Tibial nerve (tissue), 4 donors: ENCODE measurements at regions not wholly inside any gene's neighbourhood (a gene's known extent, or its start where the extent isn't known, plus 50 kb on each side); places are given as distances from the start of the nearest gene placed in this dataset.

ENCODE experiments used
- EP300 ChIP-seq, 2 donors: sonication (generic); formaldehyde crosslinking; IDR thresholded peaks; one replicate each; pipeline ENCODE4 v1.6.1; 2017; ENCODE audit warnings: antibody characterized with exemption in 2 of 2, mild to moderate bottlenecking in 1 of 2
- POLR2A ChIP-seq, 2 donors: fragments of 450-650 bp; IDR thresholded peaks; one replicate each; pipeline ENCODE4 v1.6.1; 2017; ENCODE audit warnings: antibody characterized with exemption in 2 of 2, mild to moderate bottlenecking in 2 of 2, moderate library complexity in 2 of 2
- TF ChIP-seq, protein P1 (sequence below), 5 experiments: fragments of 200-600 bp in 3 of 5; fragments of 450-650 bp in 2 of 5; sonication (generic) in 3 of 5; IDR thresholded peaks; one replicate each; pipeline ENCODE4 v1.5.1; 2016 to 2019; ENCODE audit warnings: antibody characterized with exemption in 5 of 5, mild to moderate bottlenecking in 3 of 5, moderate library complexity in 2 of 5

DNA sequence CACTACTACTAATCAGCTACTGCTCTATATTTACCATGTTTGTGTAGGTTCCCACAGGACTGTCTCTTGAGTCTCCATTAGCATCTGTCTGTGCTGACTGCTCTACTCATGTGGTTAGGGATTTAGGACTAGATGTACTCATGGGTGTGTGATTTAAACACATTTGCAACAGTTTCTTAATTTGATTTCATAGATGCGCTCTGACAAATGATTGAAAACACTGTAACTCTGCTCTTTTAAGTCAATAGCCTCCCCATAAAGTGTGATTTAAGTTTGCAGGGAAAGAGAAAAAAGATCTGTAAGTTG is 809.3 kb downstream of the NCAM2 start:
- TF ChIP-seq POLR2A (IDR thresholded peaks at IDR 0.05) (no peak), EP300 (IDR thresholded peaks at IDR 0.05) (no peak)
- TF ChIP-seq, protein P1, sequence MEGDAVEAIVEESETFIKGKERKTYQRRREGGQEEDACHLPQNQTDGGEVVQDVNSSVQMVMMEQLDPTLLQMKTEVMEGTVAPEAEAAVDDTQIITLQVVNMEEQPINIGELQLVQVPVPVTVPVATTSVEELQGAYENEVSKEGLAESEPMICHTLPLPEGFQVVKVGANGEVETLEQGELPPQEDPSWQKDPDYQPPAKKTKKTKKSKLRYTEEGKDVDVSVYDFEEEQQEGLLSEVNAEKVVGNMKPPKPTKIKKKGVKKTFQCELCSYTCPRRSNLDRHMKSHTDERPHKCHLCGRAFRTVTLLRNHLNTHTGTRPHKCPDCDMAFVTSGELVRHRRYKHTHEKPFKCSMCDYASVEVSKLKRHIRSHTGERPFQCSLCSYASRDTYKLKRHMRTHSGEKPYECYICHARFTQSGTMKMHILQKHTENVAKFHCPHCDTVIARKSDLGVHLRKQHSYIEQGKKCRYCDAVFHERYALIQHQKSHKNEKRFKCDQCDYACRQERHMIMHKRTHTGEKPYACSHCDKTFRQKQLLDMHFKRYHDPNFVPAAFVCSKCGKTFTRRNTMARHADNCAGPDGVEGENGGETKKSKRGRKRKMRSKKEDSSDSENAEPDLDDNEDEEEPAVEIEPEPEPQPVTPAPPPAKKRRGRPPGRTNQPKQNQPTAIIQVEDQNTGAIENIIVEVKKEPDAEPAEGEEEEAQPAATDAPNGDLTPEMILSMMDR (IDR thresholded peaks at IDR 0.05): no peak
